GM18870 (cell line): ENCODE measurements at regions not wholly inside any gene's neighbourhood (a gene's known extent, or its start where the extent isn't known, plus 50 kb on each side); places are given as distances from the start of the nearest gene placed in this dataset.

ENCODE experiments used
- ATAC-seq: cut with Tn5 transposase; IDR thresholded peaks from one replicate; pipeline ENCODE4 v1.9.1; 2021; ENCODE audit warnings: moderate library complexity; ENCODE audit not compliant: unreplicated experiment

- no peak for ATAC-seq
Observed at GRCh38 chr9:1653282-1653681, 361.9 kb upstream of the SMARCA2 start.

DNA sequence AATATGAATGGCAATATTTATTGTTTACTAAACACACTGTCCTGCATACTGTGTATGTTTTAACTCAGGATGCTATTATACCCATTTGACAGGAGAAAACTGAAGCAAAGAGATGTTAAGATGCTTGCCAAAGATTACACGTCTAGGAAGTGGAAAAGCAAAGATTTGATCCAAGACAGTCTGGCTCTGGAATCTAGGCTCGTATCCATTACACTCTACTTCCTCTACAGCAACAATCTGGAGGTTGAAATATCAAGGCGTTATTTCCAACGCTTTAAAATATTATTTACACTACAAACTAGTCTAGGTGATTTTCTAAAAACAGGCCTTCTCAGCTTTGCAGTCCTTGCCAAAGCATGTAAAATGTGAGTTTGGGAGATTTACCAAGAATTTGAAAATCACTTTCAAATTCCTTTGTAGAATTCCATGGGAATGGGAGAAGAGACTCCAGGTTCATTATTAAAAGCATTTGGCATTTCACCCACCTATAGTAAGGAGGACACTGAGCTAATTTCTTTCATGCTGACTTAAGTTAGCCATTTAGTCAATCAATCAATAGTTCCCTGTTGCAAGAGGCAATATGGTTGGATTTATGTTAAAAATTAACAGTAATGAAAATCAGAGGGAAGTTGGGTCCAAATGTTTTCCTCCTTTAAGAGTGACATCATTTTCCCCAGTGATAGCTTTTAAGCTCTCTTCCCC lies 356.3 kb upstream of the SMARCA2 start:
- ATAC-seq = no peak

- ATAC-seq = no peak
Observed at GRCh38 chr9:1659363-1659690, 355.8 kb upstream of the SMARCA2 start.

GRCh38 chr9:1668441-1668840 lies 346.7 kb upstream of the SMARCA2 start:
- no peak for ATAC-seq

DNA sequence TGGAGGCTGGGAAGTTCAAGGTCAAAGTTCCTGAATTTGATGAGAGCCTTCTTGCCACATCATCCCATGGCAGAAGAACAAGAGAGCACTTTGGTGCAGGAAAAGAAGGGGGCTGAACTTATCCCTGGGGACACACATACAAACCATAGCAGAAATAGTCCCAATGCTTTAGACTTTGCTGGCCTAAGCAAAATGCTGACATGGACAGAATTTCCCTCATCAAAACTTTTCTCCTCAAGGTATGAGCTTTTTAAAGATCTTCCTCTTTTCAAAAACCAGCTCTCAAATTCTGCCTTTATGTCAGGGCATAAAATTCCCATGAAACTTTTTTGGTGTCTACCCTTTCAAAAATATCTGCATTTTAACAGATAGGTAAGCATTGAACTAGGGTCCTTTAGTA lies 341.8 kb upstream of the SMARCA2 start:
- no peak for ATAC-seq

GRCh38 chr9:1676771-1677170 lies 338.4 kb upstream of the SMARCA2 start:
- ATAC-seq = no peak

DNA sequence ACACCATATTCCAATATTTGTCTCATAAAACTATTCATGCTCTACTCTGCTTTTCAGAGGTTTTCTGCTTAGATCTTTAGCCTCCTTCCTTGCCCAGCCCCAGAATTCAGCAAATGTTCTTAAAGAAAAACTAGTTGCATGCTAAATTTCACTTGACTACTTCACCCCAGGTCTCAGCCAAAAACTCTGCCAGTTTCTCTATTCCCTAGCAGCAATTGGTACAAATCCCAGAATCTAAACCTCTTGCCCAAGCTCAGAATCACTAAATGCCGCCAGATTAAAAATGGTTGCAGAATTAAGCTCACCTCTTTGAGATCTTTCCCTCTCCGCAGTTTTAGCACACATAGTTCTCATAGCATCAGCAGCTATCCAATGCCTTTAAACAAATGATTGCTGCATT lies 331.2 kb upstream of the SMARCA2 start:
- no peak for ATAC-seq

- no peak for ATAC-seq
Observed at GRCh38 chr9:1698991-1699390, 316.2 kb upstream of the SMARCA2 start.

DNA sequence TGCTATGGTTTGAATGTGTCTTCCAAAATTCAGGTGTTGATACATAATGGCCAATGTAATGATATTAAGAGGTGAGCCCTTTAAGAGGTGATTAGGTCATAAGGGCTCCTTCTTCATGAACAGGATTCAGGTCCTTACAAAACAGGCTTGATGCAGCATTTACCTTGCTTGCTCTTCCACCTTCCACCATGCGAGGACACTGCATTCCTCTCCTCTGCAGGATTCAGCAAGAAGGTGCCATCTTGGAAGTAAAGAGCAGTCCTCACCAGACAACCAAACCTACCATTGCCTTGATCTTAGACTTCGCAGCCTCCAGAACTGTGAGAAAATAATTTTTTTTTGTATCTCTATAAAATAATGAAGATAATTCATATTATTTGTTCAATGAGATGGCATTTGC lies 314.0 kb upstream of the SMARCA2 start:
- no peak for ATAC-seq

GRCh38 chr9:1702701-1703100 lies 312.4 kb upstream of the SMARCA2 start:
- no peak for ATAC-seq

GRCh38 chr9:1707291-1707690 lies 307.9 kb upstream of the SMARCA2 start:
- no peak for ATAC-seq

GRCh38 chr9:1708219-1708618 lies 306.9 kb upstream of the SMARCA2 start:
- ATAC-seq = no peak

- no peak for ATAC-seq
Observed at GRCh38 chr9:1709347-1709746, 305.8 kb upstream of the SMARCA2 start.

DNA sequence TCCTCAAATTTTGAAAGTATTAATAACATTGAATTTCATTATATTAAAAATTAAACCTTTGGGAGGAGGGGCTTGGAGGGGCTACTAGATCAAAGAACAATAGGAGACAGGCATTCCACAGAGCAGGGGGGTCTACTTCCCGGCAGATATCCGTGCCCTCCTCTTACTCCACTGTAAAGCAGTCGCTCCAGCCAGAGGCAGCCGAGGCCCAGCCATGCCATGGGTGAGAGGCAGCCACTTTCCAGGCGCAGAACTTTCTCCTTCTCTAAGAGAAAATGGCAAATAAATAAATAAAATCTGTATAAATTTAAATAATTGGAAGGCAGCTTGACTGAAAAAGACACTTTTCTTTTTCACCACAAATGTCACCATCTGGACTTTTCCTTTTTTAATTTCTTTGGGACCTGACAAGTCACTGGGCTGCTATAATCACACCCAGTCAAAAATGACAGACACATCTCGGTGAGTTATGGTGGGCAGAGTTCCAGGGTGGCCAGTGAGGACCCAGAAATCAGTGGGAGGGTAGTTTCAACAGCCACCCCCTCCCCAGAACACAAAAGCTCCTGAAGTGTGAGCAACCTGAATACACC lies 302.2 kb upstream of the SMARCA2 start:
- ATAC-seq = no peak

GRCh38 chr9:1713841-1714240 lies 301.3 kb upstream of the SMARCA2 start:
- ATAC-seq = no peak

- no peak for ATAC-seq
Observed at GRCh38 chr9:1717882-1718281, 297.3 kb upstream of the SMARCA2 start.

DNA sequence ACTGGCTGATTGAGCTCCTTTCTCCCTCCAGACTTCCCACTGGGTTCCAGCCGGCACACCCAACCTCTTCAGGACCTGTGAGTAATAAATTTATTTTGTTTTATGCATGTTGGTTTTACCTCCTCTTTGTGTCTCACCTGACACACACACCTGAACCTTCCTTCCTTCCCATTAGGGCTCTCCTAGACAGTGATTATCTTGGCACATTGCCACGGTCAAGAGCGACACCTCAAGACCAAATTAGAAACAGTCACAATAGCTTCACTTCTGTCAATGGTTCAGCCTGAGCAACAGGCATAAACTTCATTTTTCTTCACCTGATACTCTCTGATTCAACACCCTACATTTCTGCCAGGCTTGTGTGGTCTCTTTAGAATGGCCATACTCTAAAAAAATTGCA lies 296.3 kb upstream of the SMARCA2 start:
- no peak for ATAC-seq

GRCh38 chr9:1721196-1721595 lies 294.0 kb upstream of the SMARCA2 start:
- ATAC-seq = no peak

GRCh38 chr9:1722404-1722803 lies 292.7 kb upstream of the SMARCA2 start:
- ATAC-seq = no peak

DNA sequence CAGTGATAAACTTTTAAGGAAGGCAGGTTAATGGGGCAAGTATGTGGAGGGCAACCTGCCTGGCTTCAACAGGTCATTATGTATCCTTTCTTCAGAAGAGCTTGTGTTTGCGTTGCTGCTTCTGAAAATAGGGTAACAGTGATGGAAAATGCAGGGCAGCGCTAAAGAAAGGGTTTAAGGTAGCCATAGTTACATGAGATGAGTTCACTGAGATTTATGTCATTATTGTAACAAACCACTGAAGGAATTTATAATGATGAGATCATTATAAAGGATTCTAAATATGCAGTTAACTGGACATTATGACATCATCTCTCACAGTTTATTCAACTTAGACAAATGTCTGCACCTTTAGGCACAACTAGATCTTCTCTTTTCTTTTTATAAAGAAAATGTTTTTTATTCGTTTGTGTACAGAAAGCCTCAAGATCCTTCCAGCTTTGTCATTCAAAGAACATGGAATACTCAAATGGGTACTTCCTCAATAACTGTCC lies 291.6 kb upstream of the SMARCA2 start:
- ATAC-seq = no peak

- ATAC-seq = no peak
Observed at GRCh38 chr9:1726993-1727759, 288.0 kb upstream of the SMARCA2 start.

GRCh38 chr9:1729631-1730030 lies 285.5 kb upstream of the SMARCA2 start:
- no peak for ATAC-seq
